Stimulated activated CD4-positive, alpha-beta T cell treated with anti-CD3 and anti-CD28 coated beads, TNF-alpha, amount 100 ng/mL, for 1 hour (primary cell): ENCODE measurements at regions not wholly inside any gene's neighbourhood (a gene's known extent, or its start where the extent isn't known, plus 50 kb on each side); places are given as distances from the start of the nearest gene placed in this dataset.

Source experiments
- DNase-seq, 3 donors: peaks; one replicate each; pipeline ENCODE4 v3.0.0-alpha.2; 2020; ENCODE audit warnings: low read depth in 3 of 3, low spot score in 1 of 3

- no peak for DNase-seq
Observed at GRCh38 chr5:88954511-88954910, 71.5 kb upstream of the MEF2C start.

DNA sequence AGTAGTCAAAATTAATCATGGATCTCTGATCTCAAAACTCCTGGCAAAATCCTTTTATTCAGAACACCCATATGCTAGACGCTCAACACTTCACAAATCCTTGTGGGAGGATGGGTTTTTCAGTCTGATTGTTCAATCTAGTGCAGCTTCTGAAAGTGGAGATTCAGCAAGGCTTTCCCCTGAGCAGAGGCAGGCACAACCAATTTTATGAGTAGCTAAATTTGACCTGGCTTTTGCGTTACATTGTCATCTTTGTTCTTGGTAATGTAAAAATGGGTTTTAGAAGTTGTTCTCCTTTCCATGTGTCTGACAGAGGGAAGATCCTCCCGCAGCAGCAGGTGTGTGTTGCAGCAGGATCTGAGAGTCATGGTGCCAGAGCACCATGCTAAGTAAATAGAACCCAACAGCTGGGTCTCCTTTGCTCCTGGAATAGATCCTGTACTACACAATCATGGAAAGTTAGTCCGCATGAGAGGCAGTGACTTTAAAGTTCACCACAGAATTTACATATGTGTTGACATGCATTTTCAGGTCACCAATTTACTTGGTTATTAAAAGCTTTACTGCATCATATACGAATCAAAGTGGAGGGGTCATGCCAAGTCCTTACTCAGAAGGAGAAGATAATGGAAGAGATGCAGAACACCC lies 70.1 kb upstream of the MEF2C start:
- DNase-seq = no peak

DNA sequence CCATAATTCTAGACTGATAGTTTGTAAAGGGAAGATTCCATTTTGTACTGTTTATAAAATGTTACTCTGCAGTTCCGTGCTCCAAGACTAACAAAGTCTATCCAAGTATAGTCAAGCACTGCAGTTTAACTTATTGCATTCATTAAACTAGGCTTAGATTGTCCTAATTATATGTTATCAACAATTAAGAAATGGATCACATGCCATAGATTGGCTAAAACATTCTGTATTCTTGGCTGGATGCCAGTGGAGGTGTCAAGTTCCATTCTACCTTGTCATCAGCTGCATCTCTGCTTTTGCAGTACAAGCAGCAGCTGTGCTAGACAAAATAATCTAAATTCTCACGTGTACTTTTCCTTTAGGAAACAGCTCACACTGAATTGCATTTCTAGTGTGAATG lies 69.4 kb upstream of the MEF2C start:
- DNase-seq = no peak

- no peak for DNase-seq
Observed at GRCh38 chr5:88951457-88951856, 68.5 kb upstream of the MEF2C start.

DNA sequence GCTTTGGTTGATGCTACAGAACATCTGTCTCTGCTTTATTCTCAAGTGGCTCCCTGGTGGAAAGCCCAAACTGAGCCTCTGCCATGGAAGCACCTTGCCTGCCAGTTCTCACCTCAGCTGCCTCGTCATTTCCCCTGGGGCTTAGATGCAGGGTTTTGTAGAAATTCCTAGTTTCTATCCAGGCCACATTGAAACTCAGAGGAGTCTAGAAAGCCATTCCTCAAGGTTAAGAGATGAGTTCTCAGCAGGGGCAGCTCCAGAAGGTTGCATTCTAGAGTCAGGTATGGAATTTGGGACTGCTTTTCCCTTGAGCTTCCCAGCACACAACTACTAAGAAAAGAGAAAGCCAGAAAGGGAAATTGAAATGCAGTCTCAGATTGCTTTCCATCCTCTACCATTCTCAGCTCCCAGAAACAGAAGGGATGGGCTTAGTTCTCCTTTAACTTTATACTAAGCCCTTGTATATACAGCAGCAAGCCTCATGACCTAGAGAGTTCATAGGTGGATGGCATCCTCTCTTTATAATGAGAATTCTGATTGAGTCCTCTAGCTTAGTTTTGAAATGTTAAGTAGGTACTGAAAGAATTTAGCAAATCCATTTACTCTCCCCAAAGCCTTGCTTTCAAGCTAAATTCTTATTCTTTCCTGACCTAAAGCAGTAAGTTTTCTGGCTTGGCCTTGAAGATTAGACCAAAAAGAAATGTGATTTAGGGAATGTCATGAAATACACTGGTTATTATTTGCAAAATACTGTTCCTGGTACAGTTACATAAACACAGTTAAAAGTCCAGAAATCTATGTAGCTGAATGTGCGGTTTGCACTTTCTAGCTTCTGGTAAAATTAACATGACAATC lies 66.0 kb upstream of the MEF2C start:
- DNase-seq = no peak

DNA sequence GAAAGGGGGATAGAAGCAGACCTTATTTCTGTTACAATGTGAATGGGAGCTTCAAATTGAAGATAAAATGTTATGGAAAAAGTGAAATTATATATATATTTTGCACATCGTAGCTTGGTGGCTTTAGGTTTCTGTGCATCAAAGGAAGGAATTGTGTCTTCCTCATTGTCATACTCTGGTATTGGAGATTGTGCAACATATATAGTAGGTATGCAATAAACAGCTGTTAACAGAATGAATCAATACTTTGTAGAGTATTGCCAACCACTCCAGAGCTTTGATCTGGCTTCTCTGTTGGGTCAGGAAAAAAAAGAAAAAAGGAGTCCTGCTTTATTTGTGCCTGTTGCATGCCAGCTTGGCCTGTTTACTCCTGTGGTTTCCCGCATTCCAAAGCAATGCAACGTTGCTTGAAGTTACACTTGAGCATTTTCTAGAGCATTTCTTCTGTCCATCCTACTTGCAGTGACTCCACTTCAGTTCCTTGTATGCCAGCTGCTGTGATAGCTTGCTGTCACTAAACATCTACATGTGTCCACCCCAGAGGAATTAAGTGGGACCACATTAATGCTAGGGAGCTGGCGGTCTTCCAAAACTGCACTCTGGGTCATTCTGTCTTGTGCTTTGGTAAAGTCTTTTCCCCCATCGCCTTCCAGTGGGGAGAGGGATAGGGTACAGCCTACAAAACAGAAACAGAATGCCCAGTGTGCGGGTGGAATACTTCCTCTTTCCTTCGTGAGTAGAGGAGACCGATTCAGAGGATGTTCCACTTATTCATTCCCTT lies 62.0 kb upstream of the MEF2C start:
- no peak for DNase-seq

DNA sequence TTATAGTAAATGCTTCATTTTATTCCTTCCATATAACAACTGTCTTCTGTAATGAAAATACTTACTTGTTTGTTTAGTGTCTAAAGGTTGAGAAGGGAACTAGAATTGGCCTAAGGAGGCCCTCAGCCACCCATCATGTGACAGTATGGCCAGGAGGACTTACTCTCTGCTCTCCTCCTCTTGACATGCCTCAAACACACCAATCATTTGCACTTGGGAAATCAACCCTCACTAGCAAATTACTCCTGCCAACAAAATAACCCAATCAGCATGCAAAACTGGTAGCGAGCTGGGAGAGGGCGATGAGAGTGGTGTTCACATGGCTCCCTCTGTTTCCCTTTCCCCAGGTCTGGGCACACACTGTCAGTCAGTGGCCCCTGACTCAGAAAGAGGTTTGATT lies 58.6 kb upstream of the MEF2C start:
- no peak for DNase-seq

DNA sequence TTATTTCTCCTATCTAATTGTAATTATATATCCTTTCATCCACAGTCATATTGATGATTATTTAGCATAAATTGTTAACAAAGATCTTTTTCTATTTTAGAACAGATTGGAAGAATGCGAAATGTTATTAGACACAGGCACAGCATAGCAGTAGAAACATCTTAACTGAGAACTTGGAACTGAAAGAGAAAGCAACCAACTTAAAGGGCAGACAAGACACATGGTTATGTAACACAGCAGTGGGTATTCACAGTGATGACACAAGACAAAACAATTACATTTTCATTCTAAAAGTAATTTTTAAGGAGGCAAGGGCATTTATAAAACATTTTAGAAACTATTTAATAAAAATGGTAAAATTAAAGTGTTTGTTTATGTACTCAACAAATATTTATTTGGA lies 57.7 kb upstream of the MEF2C start:
- no peak for DNase-seq

DNA sequence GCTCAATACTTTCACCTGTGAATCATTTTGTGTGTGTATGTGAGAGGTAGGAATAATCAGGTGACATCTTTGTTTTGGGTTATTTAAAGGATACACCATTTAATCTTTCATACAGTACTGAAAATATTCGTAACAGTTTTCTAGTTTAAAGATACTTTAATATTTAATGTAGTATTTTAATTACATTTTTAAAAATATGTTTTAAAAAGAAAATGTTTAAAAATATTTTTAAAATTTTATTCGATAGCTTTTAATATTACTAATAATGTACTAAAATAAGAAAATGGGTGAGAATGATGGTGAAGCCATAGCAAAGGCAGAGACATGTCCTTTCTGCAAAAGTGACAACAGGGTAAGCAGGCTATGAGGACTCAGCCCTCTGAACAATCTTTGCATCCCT lies 56.3 kb upstream of the MEF2C start:
- no peak for DNase-seq

DNA sequence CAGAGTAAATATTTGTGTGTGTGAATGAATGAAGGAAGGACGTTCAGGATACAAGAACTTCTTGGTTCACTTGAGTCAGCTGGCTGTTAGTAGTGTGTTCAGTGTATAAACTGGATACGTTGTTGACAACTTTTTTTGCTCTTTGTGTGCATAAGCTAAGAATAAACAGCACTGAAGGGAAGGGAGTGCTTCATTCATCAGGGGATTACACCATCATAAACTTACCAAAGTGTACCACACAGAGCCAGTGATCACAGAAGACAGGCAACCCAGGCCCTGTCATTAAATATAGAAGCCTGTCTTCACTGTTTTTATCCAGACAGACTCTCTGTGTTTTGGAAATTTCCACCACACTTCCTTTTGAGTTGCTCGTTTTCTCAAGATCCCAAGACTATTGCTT lies 55.5 kb upstream of the MEF2C start:
- no peak for DNase-seq

DNA sequence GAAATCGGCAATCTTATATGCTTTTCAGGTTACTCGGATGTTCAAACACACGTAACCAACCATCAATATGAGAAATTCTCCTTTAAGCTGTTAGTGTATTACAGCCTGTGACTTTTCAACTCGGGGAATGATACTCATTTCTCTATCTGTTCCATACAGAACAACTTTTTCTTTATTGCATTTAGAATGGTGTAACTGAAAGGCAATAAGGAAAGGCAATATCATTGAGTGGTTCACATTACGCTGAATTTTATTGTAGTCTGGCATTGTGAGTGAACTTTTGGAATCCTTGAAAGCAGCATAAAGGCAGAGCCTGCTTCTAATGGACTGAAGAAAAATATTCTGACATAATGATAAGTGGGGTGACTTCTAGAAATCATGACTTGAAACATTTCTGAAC lies 54.4 kb upstream of the MEF2C start:
- DNase-seq = no peak

GRCh38 chr5:88934439-88934838 lies 51.5 kb upstream of the MEF2C start:
- no peak for DNase-seq
